ENCODE measurements at regions not wholly inside any gene's neighbourhood (a gene's known extent, or its start where the extent isn't known, plus 50 kb on each side); places are given as distances from the start of the nearest gene placed in this dataset.
A peak's percentile ranks its signal among the peaks of the same experiment; 100 is the strongest.

DNA sequence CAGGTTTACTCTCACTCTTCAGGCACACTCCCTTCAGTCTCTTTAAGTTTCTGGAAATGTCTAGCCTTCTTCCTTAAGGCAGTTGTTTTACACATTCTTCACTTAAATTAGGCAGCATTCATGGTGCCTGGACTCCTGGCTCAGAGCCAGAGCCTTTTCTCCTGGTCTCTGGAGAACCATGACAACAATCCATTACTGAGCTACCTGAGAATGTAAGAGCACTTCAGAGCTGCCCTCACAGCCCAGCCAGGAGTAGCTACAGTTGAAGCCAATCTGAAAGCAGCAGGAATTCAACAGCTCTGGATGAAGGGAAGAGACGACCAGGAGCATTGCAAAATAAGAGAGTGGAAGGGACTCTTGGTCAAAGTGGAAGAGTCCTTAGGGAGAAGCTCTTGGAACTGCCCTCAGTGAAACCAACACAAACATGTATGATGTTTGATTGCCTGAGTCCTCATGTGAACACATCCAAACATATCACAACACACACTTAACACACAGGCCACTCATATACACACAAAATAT, 416.8 kb upstream of the SPTLC3 start:
- Histone ChIP-seq H3K9me3 (peaks cover 0 to 9% of the 10 kb centered on the region in 2 donors), H3K27me3 (no peaks in the 10 kb centered on the region), H3K4me1 (no peaks in the 10 kb centered on the region), H3K4me3 (no peak overlapping the region), H3K36me3 (no peaks in the 10 kb centered on the region), H3K27ac (no peak overlapping the region)
- intact Hi-C loops (cut with DNase I), result no loop called here
- ATAC-seq (peak; percentile 89), DNase-seq (peak in 1 of 4 donors; percentile 66)
- TF ChIP-seq CTCF (IDR thresholded peaks at IDR 0.05), result no peak

- H3K27me3 ChIP-seq, result no peaks in the 10 kb centered on the region
- H3K4me1 ChIP-seq, result no peaks in the 10 kb centered on the region
- no peak overlapping the region for H3K4me3 ChIP-seq
- DNase-seq (no peak), ATAC-seq (no peak)
- no peaks in the 10 kb centered on the region for H3K36me3 ChIP-seq
- H3K9me3 ChIP-seq, result peaks cover 0 to 9% of the 10 kb centered on the region in 2 donors
- H3K27ac ChIP-seq, result no peak overlapping the region
- intact Hi-C loops (cut with DNase I), result no loop called here
- TF ChIP-seq CTCF (IDR thresholded peaks at IDR 0.05), result no peak
Observed at GRCh38 chr20:12592756-12593155, 416.0 kb upstream of the SPTLC3 start.

DNA sequence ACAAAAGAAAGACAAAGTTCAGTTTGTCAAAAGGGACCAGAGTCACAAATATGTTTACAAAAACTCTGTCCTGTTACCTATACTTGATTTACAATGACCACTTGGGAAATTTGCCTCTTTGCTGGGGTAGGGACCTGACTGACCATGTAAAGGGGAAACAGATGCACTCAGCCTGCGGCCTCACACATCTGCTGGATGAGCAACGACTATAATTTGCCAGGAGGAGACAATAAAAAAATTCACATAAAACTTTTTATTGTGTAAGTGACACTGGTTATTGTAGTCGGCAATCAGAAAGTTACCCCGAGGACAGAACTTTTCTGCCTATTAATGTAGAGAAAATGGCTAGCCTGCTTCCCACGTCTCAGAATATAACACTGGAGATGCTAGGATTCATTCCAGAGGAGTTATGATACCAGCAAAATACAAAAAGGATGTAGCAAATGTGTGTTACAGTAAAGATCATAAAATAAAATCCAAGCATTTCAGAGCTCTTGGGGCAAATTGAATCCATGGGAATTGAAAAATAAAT, 415.4 kb upstream of the SPTLC3 start:
- no peaks in the 10 kb centered on the region for H3K36me3 ChIP-seq
- DNase-seq (no peak), ATAC-seq (no peak)
- no peaks in the 10 kb centered on the region for H3K27me3 ChIP-seq
- TF ChIP-seq CTCF (IDR thresholded peaks at IDR 0.05), result no peak
- no peak overlapping the region for H3K27ac ChIP-seq
- no peak overlapping the region for H3K4me3 ChIP-seq
- no peaks in the 10 kb centered on the region for H3K4me1 ChIP-seq
- intact Hi-C loops (cut with DNase I), result no loop called here
- peaks cover 0 to 9% of the 10 kb centered on the region in 2 donors for H3K9me3 ChIP-seq

DNA sequence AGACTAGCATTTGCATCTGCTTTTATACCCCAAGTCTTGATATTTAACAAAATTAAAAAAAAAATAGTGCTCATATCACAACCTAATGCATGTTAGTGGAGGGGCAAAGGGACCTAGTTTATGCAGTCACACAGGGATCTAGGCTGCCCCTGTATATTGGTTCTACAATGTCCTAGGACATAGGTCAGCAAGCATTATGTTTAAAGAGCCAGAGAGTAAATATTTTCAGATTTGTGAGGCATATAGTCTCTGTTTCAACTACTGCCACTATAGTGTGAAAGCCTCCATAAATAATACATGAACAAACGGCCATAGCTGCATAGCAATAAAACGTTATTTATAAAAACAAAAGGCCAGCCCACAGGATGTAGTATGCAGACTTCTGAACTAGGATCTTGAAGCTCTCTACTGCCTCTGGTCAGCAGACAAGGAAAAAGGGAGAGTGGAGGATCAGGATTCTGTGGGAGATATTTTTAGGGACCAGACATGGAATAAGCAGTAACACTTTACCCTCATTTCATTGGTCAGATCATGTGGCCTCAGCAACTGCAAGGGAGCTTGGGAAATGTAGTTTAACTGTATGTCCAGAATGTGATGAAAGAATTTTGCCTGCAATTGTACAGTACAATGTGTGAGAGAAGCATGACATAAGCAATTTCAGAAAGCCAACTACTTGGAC, 414.2 kb upstream of the SPTLC3 start:
- H3K36me3 ChIP-seq, result no peaks in the 10 kb centered on the region
- no peaks in the 10 kb centered on the region for H3K4me1 ChIP-seq
- H3K27me3 ChIP-seq, result no peaks in the 10 kb centered on the region
- DNase-seq, result no peak
- no peak overlapping the region for H3K4me3 ChIP-seq
- no peaks in the 10 kb centered on the region for H3K9me3 ChIP-seq
- TF ChIP-seq CTCF (IDR thresholded peaks at IDR 0.05), result no peak
- intact Hi-C loops (cut with DNase I), result no loop called here
- no peak overlapping the region for H3K27ac ChIP-seq
- no peak for ATAC-seq

- intact Hi-C loops (cut with DNase I), result no loop called here
- TF ChIP-seq CTCF (IDR thresholded peaks at IDR 0.05), result no peak
- Histone ChIP-seq H3K9me3 (no peaks in the 10 kb centered on the region), H3K27me3 (no peaks in the 10 kb centered on the region), H3K4me3 (no peak overlapping the region), H3K36me3 (no peaks in the 10 kb centered on the region), H3K4me1 (no peaks in the 10 kb centered on the region), H3K27ac (no peak overlapping the region)
- no peak for ATAC-seq
- no peak for DNase-seq
Observed at GRCh38 chr20:12595841-12596240, 412.9 kb upstream of the SPTLC3 start.

All from left lung (tissue), 4 donors.